H9 (cell line): ENCODE measurements at regions not wholly inside any gene's neighbourhood (a gene's known extent, or its start where the extent isn't known, plus 50 kb on each side); places are given as distances from the start of the nearest gene placed in this dataset.

Experiments used
- DNase-seq: peaks from one replicate; pipeline ENCODE4 v3.0.0-alpha.2; 2017
- H2AFZ ChIP-seq: one replicate; pipeline ENCODE4 v1.6.1; 2013; ENCODE audit warnings: mild to moderate bottlenecking, low read length, control low read depth, moderate library complexity
- H2AK5ac ChIP-seq: 2 replicates; pipeline ENCODE4 v1.6.1; 2013; ENCODE audit warnings: low read length, control low read depth, mixed read lengths; ENCODE audit not compliant: insufficient read length
- H2BK120ac ChIP-seq: one replicate; pipeline ENCODE4 v1.6.1; 2013; ENCODE audit warnings: low read depth, mild to moderate bottlenecking, low read length, control low read depth, inconsistent platforms; ENCODE audit not compliant: poor library complexity, severe bottlenecking
- H2BK12ac ChIP-seq: 2 replicates; pipeline ENCODE4 v1.6.1; 2013; ENCODE audit warnings: low read length, control low read depth, mixed read lengths, low read depth; ENCODE audit not compliant: insufficient read length
- H2BK15ac ChIP-seq: 2 replicates; pipeline ENCODE4 v1.6.1; 2013; ENCODE audit warnings: low read depth, low read length, control low read depth
- H2BK20ac ChIP-seq: one replicate; pipeline ENCODE4 v1.6.1; 2013; ENCODE audit warnings: low read depth, mild to moderate bottlenecking, low read length, control low read depth, inconsistent platforms; ENCODE audit not compliant: poor library complexity, severe bottlenecking
- H2BK5ac ChIP-seq: 2 replicates; pipeline ENCODE4 v1.6.1; 2013; ENCODE audit warnings: low read length, control low read depth, mixed read lengths; ENCODE audit not compliant: insufficient read length
- H3K14ac ChIP-seq: 2 replicates; pipeline ENCODE4 v1.6.1; 2013; ENCODE audit warnings: low read length, control low read depth; ENCODE audit not compliant: insufficient read depth
- H3K18ac ChIP-seq: 2 replicates; pipeline ENCODE4 v1.6.1; 2013; ENCODE audit warnings: low read depth, mild to moderate bottlenecking, mixed read lengths, low read length, control low read depth; ENCODE audit not compliant: insufficient read length
- H3K23ac ChIP-seq: 2 replicates; pipeline ENCODE4 v1.6.1; 2013; ENCODE audit warnings: low read length, control low read depth, mixed read lengths, low read depth; ENCODE audit not compliant: insufficient read length
- H3K23me2 ChIP-seq: 2 replicates; pipeline ENCODE4 v1.6.1; 2013; ENCODE audit warnings: low read depth, mild to moderate bottlenecking, mixed read lengths, low read length, control low read depth; ENCODE audit not compliant: insufficient read length, poor library complexity, severe bottlenecking
- H3K27ac ChIP-seq: 2 replicates; pipeline ENCODE4 v1.5.1; 2013; ENCODE audit warnings: low read length, control low read depth, mixed read lengths, low read depth; ENCODE audit not compliant: insufficient read length
- H3K27me3 ChIP-seq: 2 replicates; pipeline ENCODE4 v1.6.1; 2013; ENCODE audit warnings: low read length, control low read depth, inconsistent platforms; ENCODE audit not compliant: insufficient read depth
- H3K4ac ChIP-seq: 2 replicates; pipeline ENCODE4 v1.6.1; 2013; ENCODE audit warnings: low read depth, mild to moderate bottlenecking, control low read depth, inconsistent platforms, low read length, moderate library complexity
- H3K4me1 ChIP-seq: 2 replicates; pipeline ENCODE4 v1.6.1; 2013; ENCODE audit warnings: low read length, control low read depth, inconsistent platforms; ENCODE audit not compliant: insufficient read depth
- H3K4me2 ChIP-seq: 2 replicates; pipeline ENCODE4 v1.6.1; 2013; ENCODE audit warnings: low read length, control low read depth, mixed read lengths; ENCODE audit not compliant: insufficient read length, insufficient read depth
- H3K56ac ChIP-seq: 2 replicates; pipeline ENCODE4 v1.6.1; 2013; ENCODE audit warnings: low read depth, mild to moderate bottlenecking, mixed read lengths, low read length, control low read depth; ENCODE audit not compliant: insufficient read length
- H3K79me1 ChIP-seq: 2 replicates; pipeline ENCODE4 v1.6.1; 2013; ENCODE audit warnings: low read depth, mild to moderate bottlenecking, moderate library complexity, low read length, control low read depth, inconsistent platforms; ENCODE audit not compliant: insufficient read depth, poor library complexity, severe bottlenecking
- H3K79me2 ChIP-seq: 2 replicates; pipeline ENCODE4 v1.6.1; 2013; ENCODE audit warnings: low read length, control low read depth, inconsistent platforms; ENCODE audit not compliant: insufficient read depth
- H3K9ac ChIP-seq: 2 replicates; pipeline ENCODE4 v1.6.1; 2013; ENCODE audit warnings: low read length, control low read depth, mixed read lengths; ENCODE audit not compliant: insufficient read length; ENCODE audit errors: extremely low read depth
- H3K9me3 ChIP-seq: one replicate; pipeline ENCODE4 v1.6.1; 2013; ENCODE audit warnings: low read depth, low read length, inconsistent platforms; ENCODE audit not compliant: control insufficient read depth
- H3T11ph ChIP-seq: one replicate; pipeline ENCODE4 v1.6.1; 2013; ENCODE audit warnings: mild to moderate bottlenecking, low read length, control low read depth, inconsistent platforms
- H4K20me1 ChIP-seq: one replicate; pipeline ENCODE4 v1.6.1; 2013; ENCODE audit not compliant: control insufficient read depth, insufficient read length, insufficient read depth
- H4K5ac ChIP-seq: 2 replicates; pipeline ENCODE4 v1.6.1; 2013; ENCODE audit warnings: low read depth, mild to moderate bottlenecking, mixed read lengths, low read length, control low read depth; ENCODE audit not compliant: insufficient read length
- H4K8ac ChIP-seq: replicated peaks from 2 replicates; pipeline ENCODE4 v1.6.1; 2013; ENCODE audit warnings: low read length, control low read depth, mixed read lengths, low read depth; ENCODE audit not compliant: insufficient read length
- H4K91ac ChIP-seq: 2 replicates; pipeline ENCODE4 v1.6.1; 2013; ENCODE audit warnings: low read depth, mild to moderate bottlenecking, moderate library complexity, mixed read lengths, low read length, control low read depth; ENCODE audit not compliant: insufficient read length
- H3K27ac Mint-ChIP-seq, 3 experiments: 2 replicates in 2 of 3; 3 replicates in 1 of 3; pipeline ENCODE4 v1.8.0; 2020 to 2021; ENCODE audit warnings: mixed read lengths in 3 of 3, mild to moderate bottlenecking in 1 of 3, moderate library complexity in 1 of 3
- H3K27me3 Mint-ChIP-seq: 2 replicates; pipeline ENCODE4 v1.8.0; 2021; ENCODE audit warnings: low read depth, mild to moderate bottlenecking, moderate library complexity, mixed read lengths
- H3K36me3 Mint-ChIP-seq, 3 experiments: 2 replicates in 2 of 3; 3 replicates in 1 of 3; pipeline ENCODE4 v1.8.0; 2020 to 2021; ENCODE audit warnings: low read depth in 3 of 3, mixed read lengths in 3 of 3; ENCODE audit not compliant: insufficient read depth in 1 of 3
- H3K4me1 Mint-ChIP-seq, 2 experiments: 2 replicates each; pipeline ENCODE4 v1.8.0; 2020; ENCODE audit warnings: mixed read lengths in 2 of 2
- H3K4me3 Mint-ChIP-seq, 2 experiments: 2 replicates in 1 of 2; 3 replicates in 1 of 2; pipeline ENCODE4 v1.8.0; 2020 to 2021; ENCODE audit warnings: mild to moderate bottlenecking in 2 of 2, mixed read lengths in 2 of 2, moderate library complexity in 1 of 2
- H3K9me3 Mint-ChIP-seq, 2 experiments: 2 replicates in 1 of 2; 3 replicates in 1 of 2; pipeline ENCODE4 v1.8.0; 2020; ENCODE audit warnings: mild to moderate bottlenecking in 2 of 2, mixed read lengths in 2 of 2, moderate library complexity in 1 of 2
- WGBS: extraction: QIAGEN DNeasy Blood & Tissue Kit; methylation state at CpG from one replicate; pipeline ENCODE4 v1.1.7; 2013; ENCODE audit warnings: missing lambda C conversion rate, low lambda C conversion rate, mixed read lengths; ENCODE audit not compliant: insufficient read length; ENCODE audit errors: extremely low coverage; 5-methylcytosine and 5-hydroxymethylcytosine counted together
- TF ChIP-seq, protein P1 (sequence below): fragments of 200-600 bp; sonication (generic); conservative IDR thresholded peaks from 3 replicates; pipeline ENCODE4 v1.8.0; 2021; ENCODE audit warnings: antibody characterized with exemption, mild to moderate bottlenecking

DNA sequence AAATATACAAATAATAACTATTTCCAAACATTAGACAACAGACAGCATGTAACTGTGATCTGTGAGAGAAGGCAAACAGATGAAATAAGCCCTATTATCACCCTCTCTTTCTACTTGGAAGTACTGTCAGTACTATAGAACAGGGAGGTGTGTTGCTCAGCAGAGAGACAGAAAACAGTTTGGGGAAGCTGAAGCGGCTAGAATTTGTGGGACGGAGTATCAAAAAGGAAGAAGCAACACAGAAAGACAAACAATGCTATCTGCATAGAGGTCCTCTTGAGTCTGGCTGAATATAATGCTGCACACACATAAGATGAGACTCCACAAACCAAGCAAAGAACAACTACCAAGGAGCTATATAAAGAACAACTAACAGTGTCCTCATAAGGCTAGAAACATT is 59.4 kb downstream of the ZZZ3 start:
- Histone ChIP-seq H3K56ac (no peak overlapping the region), H4K8ac (no peak overlapping the region), H3K4ac (no peak overlapping the region), H3K27me3 (no peaks in the 10 kb centered on the region), H3K79me2 (no peaks in the 10 kb centered on the region), H4K20me1 (no peaks in the 10 kb centered on the region), H4K5ac (no peak overlapping the region), H3K18ac (no peak overlapping the region), H2BK20ac (no peak overlapping the region), H4K91ac (no peak overlapping the region), H3K79me1 (no peaks in the 10 kb centered on the region), H2AFZ (no peak overlapping the region), H2BK15ac (no peak overlapping the region), H3K23me2 (no peaks in the 10 kb centered on the region), H2BK120ac (no peak overlapping the region), H3K9me3 (no peaks in the 10 kb centered on the region), H3T11ph (no peak overlapping the region), H3K23ac (no peak overlapping the region), H2AK5ac (no peak overlapping the region), H3K27ac (no peak overlapping the region), H3K9ac (no peak overlapping the region), H2BK5ac (no peak overlapping the region), H3K4me1 (no peaks in the 10 kb centered on the region), H3K14ac (no peak overlapping the region), H3K4me2 (no peak overlapping the region), H2BK12ac (no peak overlapping the region)
- no peaks in the 10 kb centered on the region for H3K4me1 Mint-ChIP-seq
- H3K9me3 Mint-ChIP-seq = peaks cover 6 to 11% of the 10 kb centered on the region in 2 experiments; a peak in 4 of 5 replicates
- H3K36me3 Mint-ChIP-seq = peaks cover 20 to 33% (median 32%) of the 10 kb centered on the region in 3 experiments
- WGBS = no CpG with 5 or more reads among the region's 2 CpGs
- TF ChIP-seq, protein P1, sequence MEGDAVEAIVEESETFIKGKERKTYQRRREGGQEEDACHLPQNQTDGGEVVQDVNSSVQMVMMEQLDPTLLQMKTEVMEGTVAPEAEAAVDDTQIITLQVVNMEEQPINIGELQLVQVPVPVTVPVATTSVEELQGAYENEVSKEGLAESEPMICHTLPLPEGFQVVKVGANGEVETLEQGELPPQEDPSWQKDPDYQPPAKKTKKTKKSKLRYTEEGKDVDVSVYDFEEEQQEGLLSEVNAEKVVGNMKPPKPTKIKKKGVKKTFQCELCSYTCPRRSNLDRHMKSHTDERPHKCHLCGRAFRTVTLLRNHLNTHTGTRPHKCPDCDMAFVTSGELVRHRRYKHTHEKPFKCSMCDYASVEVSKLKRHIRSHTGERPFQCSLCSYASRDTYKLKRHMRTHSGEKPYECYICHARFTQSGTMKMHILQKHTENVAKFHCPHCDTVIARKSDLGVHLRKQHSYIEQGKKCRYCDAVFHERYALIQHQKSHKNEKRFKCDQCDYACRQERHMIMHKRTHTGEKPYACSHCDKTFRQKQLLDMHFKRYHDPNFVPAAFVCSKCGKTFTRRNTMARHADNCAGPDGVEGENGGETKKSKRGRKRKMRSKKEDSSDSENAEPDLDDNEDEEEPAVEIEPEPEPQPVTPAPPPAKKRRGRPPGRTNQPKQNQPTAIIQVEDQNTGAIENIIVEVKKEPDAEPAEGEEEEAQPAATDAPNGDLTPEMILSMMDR = no peak
- no peak overlapping the region; a peak in 1 of 7 replicates for H3K27ac Mint-ChIP-seq
- H3K27me3 Mint-ChIP-seq = no peaks in the 10 kb centered on the region
- no peak for DNase-seq
- H3K4me3 Mint-ChIP-seq = no peak overlapping the region
